NCI-H1105 (cell line): ENCODE measurements at regions not wholly inside any gene's neighbourhood (a gene's known extent, or its start where the extent isn't known, plus 50 kb on each side); places are given as distances from the start of the nearest gene placed in this dataset.

Source experiments
- DNase-seq: peaks from one replicate; lab custom pipeline; 2025; lab: John Stamatoyannopoulos, UW

GRCh38 chr1:87720561-87720960 lies 391.9 kb downstream of the LMO4 start:
- no peak for DNase-seq

- DNase-seq = no peak
Observed at GRCh38 chr1:87723193-87723592, 394.5 kb downstream of the LMO4 start.

- DNase-seq = no peak
Observed at GRCh38 chr1:87728169-87728568, 399.5 kb downstream of the LMO4 start.

- no peak for DNase-seq
Observed at GRCh38 chr1:87730274-87731216, 401.9 kb downstream of the LMO4 start.

- DNase-seq = no peak
Observed at GRCh38 chr1:87733386-87733785, 404.7 kb downstream of the LMO4 start.

- no peak for DNase-seq
Observed at GRCh38 chr1:87735750-87736149, 407.1 kb downstream of the LMO4 start.

- DNase-seq = no peak
Observed at GRCh38 chr1:87739141-87739540, 410.5 kb downstream of the LMO4 start.

GRCh38 chr1:87739704-87740103 lies 411.0 kb downstream of the LMO4 start:
- no peak for DNase-seq

- no peak for DNase-seq
Observed at GRCh38 chr1:87743256-87743655, 414.6 kb downstream of the LMO4 start.

GRCh38 chr1:87744056-87744455 lies 415.4 kb downstream of the LMO4 start:
- DNase-seq = no peak

GRCh38 chr1:87744763-87745162 lies 416.1 kb downstream of the LMO4 start:
- DNase-seq = no peak

- DNase-seq = no peak
Observed at GRCh38 chr1:87753366-87753765, 424.7 kb downstream of the LMO4 start.

- DNase-seq = no peak
Observed at GRCh38 chr1:87754139-87754538, 425.5 kb downstream of the LMO4 start.

GRCh38 chr1:87757676-87758075 lies 429.0 kb downstream of the LMO4 start:
- no peak for DNase-seq

GRCh38 chr1:87759421-87760087 lies 430.9 kb downstream of the LMO4 start:
- no peak for DNase-seq

- no peak for DNase-seq
Observed at GRCh38 chr1:87760155-87760554, 431.5 kb downstream of the LMO4 start.

- no peak for DNase-seq
Observed at GRCh38 chr1:87760654-87761053, 432.0 kb downstream of the LMO4 start.

- no peak for DNase-seq
Observed at GRCh38 chr1:87763483-87763882, 434.8 kb downstream of the LMO4 start.

- no peak for DNase-seq
Observed at GRCh38 chr1:87765057-87765680, 436.5 kb downstream of the LMO4 start.

- no peak for DNase-seq
Observed at GRCh38 chr1:87765681-87766070, 437.0 kb downstream of the LMO4 start.

- DNase-seq = no peak
Observed at GRCh38 chr1:87766737-87767136, 438.1 kb downstream of the LMO4 start.

GRCh38 chr1:87778896-87779295 lies 450.2 kb downstream of the LMO4 start:
- DNase-seq = no peak

- no peak for DNase-seq
Observed at GRCh38 chr1:87781554-87781953, 452.9 kb downstream of the LMO4 start.
